ENCODE measurements at regions not wholly inside any gene's neighbourhood (a gene's known extent, or its start where the extent isn't known, plus 50 kb on each side); places are given as distances from the start of the nearest gene placed in this dataset.

- TF ChIP-seq, protein P1, sequence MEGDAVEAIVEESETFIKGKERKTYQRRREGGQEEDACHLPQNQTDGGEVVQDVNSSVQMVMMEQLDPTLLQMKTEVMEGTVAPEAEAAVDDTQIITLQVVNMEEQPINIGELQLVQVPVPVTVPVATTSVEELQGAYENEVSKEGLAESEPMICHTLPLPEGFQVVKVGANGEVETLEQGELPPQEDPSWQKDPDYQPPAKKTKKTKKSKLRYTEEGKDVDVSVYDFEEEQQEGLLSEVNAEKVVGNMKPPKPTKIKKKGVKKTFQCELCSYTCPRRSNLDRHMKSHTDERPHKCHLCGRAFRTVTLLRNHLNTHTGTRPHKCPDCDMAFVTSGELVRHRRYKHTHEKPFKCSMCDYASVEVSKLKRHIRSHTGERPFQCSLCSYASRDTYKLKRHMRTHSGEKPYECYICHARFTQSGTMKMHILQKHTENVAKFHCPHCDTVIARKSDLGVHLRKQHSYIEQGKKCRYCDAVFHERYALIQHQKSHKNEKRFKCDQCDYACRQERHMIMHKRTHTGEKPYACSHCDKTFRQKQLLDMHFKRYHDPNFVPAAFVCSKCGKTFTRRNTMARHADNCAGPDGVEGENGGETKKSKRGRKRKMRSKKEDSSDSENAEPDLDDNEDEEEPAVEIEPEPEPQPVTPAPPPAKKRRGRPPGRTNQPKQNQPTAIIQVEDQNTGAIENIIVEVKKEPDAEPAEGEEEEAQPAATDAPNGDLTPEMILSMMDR (conservative IDR thresholded peaks at IDR 0.05 in 1 of 2, IDR thresholded peaks at IDR 0.05 in 1 of 2; ENCODE audit: extremely low read depth in 1 of 2, insufficient read depth in 1 of 2, low read depth in 1 of 2, low read length in 2 of 2), result no peak
- no peak for TF ChIP-seq EZH2 (IDR thresholded peaks at IDR 0.05; ENCODE audit: borderline replicate concordance, low read length)
Observed at GRCh38 chr3:178446059-178446458, 90.2 kb upstream of the KCNMB2 start.

Data from mammary epithelial cell (primary cell).